ENCODE measurements at regions not wholly inside any gene's neighbourhood (a gene's known extent, or its start where the extent isn't known, plus 50 kb on each side); places are given as distances from the start of the nearest gene placed in this dataset.
"Not testable (repeated sequence)": the region's sequence is repeated elsewhere in the genome, so short reads cannot be mapped to it uniquely, and the experiment has no call there.

DNA sequence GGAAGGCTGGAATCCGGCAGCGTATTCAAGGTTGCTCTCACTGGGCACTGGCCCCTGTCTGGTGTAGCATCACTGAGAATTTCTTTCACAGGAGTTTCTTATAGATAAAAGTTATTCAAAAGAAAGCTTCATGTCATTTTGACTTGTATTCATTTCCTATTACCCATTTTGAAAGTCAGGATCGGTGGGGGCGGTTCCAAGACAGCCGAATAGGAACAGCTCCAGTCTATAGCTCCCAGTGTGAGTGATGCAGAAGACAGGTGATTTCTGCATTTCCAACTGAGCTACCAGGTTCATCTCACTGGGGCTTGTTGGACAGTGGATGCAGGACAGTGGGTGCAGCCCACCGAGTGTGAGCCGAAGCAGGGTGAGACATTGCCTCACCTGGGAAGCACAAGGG lies 51.5 kb upstream of the CDC42EP3 start:
- CTCF ChIA-PET; H3K27ac ChIP-seq; H4K20me1 ChIP-seq (ENCODE audit: insufficient read depth); H2AFZ ChIP-seq; H3K4me2 ChIP-seq; H3K27me3 ChIP-seq (ENCODE audit: insufficient read depth, low read depth); H3K4me3 ChIP-seq; intact Hi-C loops (cut with micrococcal nuclease; ENCODE audit: unreplicated experiment); H3K36me3 ChIP-seq (ENCODE audit: low read depth); H3K9me3 ChIP-seq (ENCODE audit: insufficient read depth, low read depth); H3K79me2 ChIP-seq (ENCODE audit: low read depth); POLR2A ChIA-PET (ENCODE audit: unreplicated experiment); H3K4me1 ChIP-seq (replicated peaks; ENCODE audit: insufficient read depth); BruUV-seq (replicated peaks); H3F3A ChIP-seq (ENCODE audit: insufficient read depth, low read depth); DNase-seq; H3K9me2 ChIP-seq (ENCODE audit: insufficient read depth): not testable (repeated sequence)

DNA sequence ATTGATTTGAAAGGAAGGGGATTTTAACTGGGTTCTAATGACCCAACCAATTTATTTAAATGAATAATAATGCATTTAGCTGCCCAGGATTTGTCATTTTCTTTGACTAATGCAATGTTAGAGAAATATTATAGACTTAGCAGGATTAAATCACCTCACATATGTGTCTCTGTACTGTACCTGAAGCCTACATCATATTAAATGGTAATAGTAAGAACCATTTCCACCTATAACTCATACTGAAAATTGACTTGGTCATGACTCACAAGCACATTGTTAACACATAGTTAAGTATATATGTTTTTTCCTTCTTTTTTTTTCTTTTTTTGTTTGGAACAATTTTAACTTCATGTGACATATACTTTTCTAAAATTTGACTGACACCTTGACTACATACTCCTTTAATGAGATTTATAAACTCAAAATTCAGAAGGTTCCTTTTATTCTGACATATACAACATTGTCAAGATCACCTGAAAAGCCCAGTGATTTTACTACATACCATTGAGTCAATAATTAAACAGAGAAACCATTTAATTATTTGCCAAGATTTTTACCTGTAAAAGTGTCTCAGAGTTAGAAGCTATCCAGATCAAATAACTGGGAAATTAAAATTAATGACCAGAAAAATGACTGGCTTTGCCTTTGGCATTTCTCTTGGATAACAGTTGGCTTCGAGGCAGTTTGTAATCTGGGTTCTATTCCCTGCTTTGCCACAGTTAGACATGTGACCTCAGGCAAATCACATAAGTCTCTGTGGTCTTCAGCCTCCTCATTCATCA lies 58.8 kb upstream of the CDC42EP3 start:
- intact Hi-C loops (cut with micrococcal nuclease; ENCODE audit: unreplicated experiment): no loop called here
- no peaks in the 10 kb centered on the region for H4K20me1 ChIP-seq (ENCODE audit: insufficient read depth)
- H3K27ac ChIP-seq: no peak overlapping the region
- TF ChIP-seq, protein P1, sequence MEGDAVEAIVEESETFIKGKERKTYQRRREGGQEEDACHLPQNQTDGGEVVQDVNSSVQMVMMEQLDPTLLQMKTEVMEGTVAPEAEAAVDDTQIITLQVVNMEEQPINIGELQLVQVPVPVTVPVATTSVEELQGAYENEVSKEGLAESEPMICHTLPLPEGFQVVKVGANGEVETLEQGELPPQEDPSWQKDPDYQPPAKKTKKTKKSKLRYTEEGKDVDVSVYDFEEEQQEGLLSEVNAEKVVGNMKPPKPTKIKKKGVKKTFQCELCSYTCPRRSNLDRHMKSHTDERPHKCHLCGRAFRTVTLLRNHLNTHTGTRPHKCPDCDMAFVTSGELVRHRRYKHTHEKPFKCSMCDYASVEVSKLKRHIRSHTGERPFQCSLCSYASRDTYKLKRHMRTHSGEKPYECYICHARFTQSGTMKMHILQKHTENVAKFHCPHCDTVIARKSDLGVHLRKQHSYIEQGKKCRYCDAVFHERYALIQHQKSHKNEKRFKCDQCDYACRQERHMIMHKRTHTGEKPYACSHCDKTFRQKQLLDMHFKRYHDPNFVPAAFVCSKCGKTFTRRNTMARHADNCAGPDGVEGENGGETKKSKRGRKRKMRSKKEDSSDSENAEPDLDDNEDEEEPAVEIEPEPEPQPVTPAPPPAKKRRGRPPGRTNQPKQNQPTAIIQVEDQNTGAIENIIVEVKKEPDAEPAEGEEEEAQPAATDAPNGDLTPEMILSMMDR (conservative IDR thresholded peaks at IDR 0.05): no peak
- no peak for TF ChIP-seq EZH2 (IDR thresholded peaks at IDR 0.05; ENCODE audit: low read depth)
- no peaks in the 10 kb centered on the region for H3K79me2 ChIP-seq (ENCODE audit: low read depth)
- H3K36me3 ChIP-seq (ENCODE audit: low read depth): no peaks in the 10 kb centered on the region
- no peaks in the 10 kb centered on the region for H3K27me3 ChIP-seq (ENCODE audit: insufficient read depth, low read depth)
- CTCF ChIA-PET: no interaction called here
- POLR2A ChIA-PET (ENCODE audit: unreplicated experiment): no interaction called here
- no peak for DNase-seq
- no peak overlapping the region for H3K4me2 ChIP-seq
- no peaks in the 10 kb centered on the region for H3K9me3 ChIP-seq (ENCODE audit: insufficient read depth, low read depth)
- no peaks in the 10 kb centered on the region for H3F3A ChIP-seq (ENCODE audit: insufficient read depth, low read depth)
- H3K4me3 ChIP-seq: no peak overlapping the region
- no peaks in the 10 kb centered on the region for H3K4me1 ChIP-seq (replicated peaks; ENCODE audit: insufficient read depth)
- no peak overlapping the region for H2AFZ ChIP-seq
- no TSS peak for BruUV-seq (replicated peaks)
- no peaks in the 10 kb centered on the region for H3K9me2 ChIP-seq (ENCODE audit: insufficient read depth)

DNA sequence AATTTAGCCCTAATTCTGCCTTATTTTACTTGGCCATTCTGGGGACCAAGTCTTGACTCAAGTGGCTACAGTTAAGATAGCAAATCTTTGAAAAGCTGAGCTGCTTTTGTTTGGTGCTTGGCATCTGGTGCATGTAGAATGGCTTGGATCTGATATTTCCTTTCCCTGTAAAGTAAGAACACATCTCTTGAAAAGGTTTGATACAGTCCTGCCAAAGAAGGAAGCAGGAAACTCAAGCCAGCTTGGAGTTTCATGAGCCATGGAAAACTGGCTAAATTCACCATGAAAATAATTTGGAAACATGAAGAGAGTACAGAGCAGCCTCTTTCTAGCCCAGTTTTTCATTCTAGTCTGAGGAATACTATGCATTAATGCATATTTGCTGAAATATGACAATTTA lies 61.0 kb upstream of the CDC42EP3 start:
- BruUV-seq (replicated peaks); H2AFZ ChIP-seq; H3K79me2 ChIP-seq (ENCODE audit: low read depth); H3F3A ChIP-seq (ENCODE audit: insufficient read depth, low read depth); DNase-seq; H3K4me3 ChIP-seq; CTCF ChIA-PET; intact Hi-C loops (cut with micrococcal nuclease; ENCODE audit: unreplicated experiment); H3K36me3 ChIP-seq (ENCODE audit: low read depth); H3K4me1 ChIP-seq (replicated peaks; ENCODE audit: insufficient read depth); H3K27me3 ChIP-seq (ENCODE audit: insufficient read depth, low read depth); POLR2A ChIA-PET (ENCODE audit: unreplicated experiment); H3K27ac ChIP-seq; H3K9me2 ChIP-seq (ENCODE audit: insufficient read depth); H3K4me2 ChIP-seq; H4K20me1 ChIP-seq (ENCODE audit: insufficient read depth); H3K9me3 ChIP-seq (ENCODE audit: insufficient read depth, low read depth): not testable (repeated sequence)

DNA sequence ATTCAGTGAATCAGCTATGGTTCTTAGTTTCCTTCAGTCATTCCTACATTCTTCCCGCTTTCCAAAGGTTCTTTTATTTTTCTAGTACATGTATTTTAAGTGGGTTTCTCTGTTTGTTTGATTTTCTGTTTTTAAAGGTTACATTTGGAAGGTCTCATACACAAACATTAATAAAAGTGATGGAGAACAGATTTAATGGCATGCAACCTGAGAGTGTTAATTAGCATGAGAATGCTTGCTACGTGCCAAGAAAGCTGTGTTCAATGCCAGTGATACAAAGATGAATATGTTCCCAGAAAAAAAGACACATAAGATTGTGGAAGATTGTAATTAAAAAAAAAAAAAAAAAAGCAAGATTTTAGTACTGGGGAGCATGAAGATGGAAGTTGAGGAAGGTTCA lies 61.8 kb upstream of the CDC42EP3 start:
- H3K27me3 ChIP-seq (ENCODE audit: insufficient read depth, low read depth): no peaks in the 10 kb centered on the region
- H3K79me2 ChIP-seq (ENCODE audit: low read depth): no peaks in the 10 kb centered on the region
- TF ChIP-seq, protein P1 (conservative IDR thresholded peaks at IDR 0.05): no peak
- TF ChIP-seq EZH2 (IDR thresholded peaks at IDR 0.05; ENCODE audit: low read depth): no peak
- H3K27ac ChIP-seq: no peak overlapping the region
- ChIA-PET CTCF (no interaction called here), POLR2A (ENCODE audit: unreplicated experiment) (no interaction called here)
- H3K4me1 ChIP-seq (replicated peaks; ENCODE audit: insufficient read depth): peaks cover 3% of the 10 kb centered on the region; the same call in 1 of the 2 replicates
- no peak overlapping the region for H3K4me3 ChIP-seq
- BruUV-seq (replicated peaks): no TSS peak
- H3K9me3 ChIP-seq (ENCODE audit: insufficient read depth, low read depth): no peaks in the 10 kb centered on the region
- no peaks in the 10 kb centered on the region for H3F3A ChIP-seq (ENCODE audit: insufficient read depth, low read depth)
- no peak overlapping the region for H3K4me2 ChIP-seq
- intact Hi-C loops (cut with micrococcal nuclease; ENCODE audit: unreplicated experiment): no loop called here
- no peaks in the 10 kb centered on the region for H4K20me1 ChIP-seq (ENCODE audit: insufficient read depth)
- H3K9me2 ChIP-seq (ENCODE audit: insufficient read depth): no peaks in the 10 kb centered on the region
- no peak overlapping the region for H2AFZ ChIP-seq
- DNase-seq: no peak
- H3K36me3 ChIP-seq (ENCODE audit: low read depth): no peaks in the 10 kb centered on the region

DNA sequence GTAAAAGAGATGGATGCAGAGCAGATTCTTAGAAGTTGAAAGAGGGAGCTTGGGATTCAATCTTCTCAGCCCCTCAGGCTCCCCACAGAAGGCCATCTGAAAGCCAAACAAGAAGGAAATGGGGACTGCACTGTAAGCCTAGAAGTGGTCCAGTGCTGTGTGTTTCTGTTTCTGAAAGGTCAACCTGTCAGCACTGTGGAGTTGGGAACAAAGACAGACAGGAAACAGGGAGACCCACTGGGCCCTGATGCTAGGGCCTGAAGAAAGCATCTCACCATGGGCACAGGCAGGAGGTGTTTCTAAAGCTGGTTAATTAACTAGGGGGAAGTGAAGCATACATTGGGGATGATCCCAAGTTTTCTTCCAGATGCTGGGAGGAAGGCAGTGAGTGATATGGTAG lies 62.5 kb upstream of the CDC42EP3 start:
- POLR2A ChIA-PET (ENCODE audit: unreplicated experiment); BruUV-seq (replicated peaks): not testable (repeated sequence)

DNA sequence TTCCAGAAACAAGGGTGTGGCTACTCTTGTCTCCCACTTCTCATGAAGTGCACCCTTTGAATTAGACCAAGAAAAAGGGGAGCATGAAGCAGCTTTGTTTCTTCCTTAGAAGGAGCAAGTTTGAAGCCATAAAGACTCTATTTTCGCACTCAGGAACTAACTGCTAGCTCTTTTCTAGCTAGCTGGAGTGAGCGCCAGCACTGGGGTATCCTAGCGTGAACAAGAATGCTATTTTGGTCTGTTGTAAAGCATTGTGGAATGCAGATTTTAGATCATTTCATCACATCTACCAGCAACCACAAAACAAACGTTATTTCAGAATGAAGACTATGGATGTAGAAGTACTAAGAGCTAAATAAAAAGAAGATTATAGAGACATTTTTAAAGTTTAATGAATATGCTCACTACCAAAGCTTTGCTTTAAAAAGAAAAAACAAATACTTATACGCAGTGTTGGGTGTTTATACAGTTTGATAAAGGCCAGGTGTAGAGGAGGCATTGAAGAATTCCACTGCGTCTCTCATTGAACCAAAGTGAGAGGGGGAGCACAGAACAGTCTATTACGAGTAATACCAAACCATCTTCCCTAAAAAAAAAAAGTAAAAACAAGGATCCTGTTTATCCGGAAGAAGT lies 63.6 kb upstream of the CDC42EP3 start:
- CTCF ChIA-PET: not testable (repeated sequence)

More for the DNA sequence above, 62.5 kb upstream of the CDC42EP3 start:
- H3F3A ChIP-seq (ENCODE audit: insufficient read depth, low read depth); H3K9me2 ChIP-seq (ENCODE audit: insufficient read depth); H3K4me1 ChIP-seq (replicated peaks; ENCODE audit: insufficient read depth); DNase-seq; H3K27ac ChIP-seq; H3K27me3 ChIP-seq (ENCODE audit: insufficient read depth, low read depth); intact Hi-C loops (cut with micrococcal nuclease; ENCODE audit: unreplicated experiment); H3K9me3 ChIP-seq (ENCODE audit: insufficient read depth, low read depth); H4K20me1 ChIP-seq (ENCODE audit: insufficient read depth); H3K4me3 ChIP-seq; H3K79me2 ChIP-seq (ENCODE audit: low read depth); H3K4me2 ChIP-seq; CTCF ChIA-PET; H2AFZ ChIP-seq; H3K36me3 ChIP-seq (ENCODE audit: low read depth): not testable (repeated sequence)

More for the DNA sequence above, 63.6 kb upstream of the CDC42EP3 start:
- DNase-seq; H3K4me3 ChIP-seq; H2AFZ ChIP-seq; H3K9me3 ChIP-seq (ENCODE audit: insufficient read depth, low read depth); POLR2A ChIA-PET (ENCODE audit: unreplicated experiment); BruUV-seq (replicated peaks); H3F3A ChIP-seq (ENCODE audit: insufficient read depth, low read depth); H3K27ac ChIP-seq; H3K9me2 ChIP-seq (ENCODE audit: insufficient read depth); H3K36me3 ChIP-seq (ENCODE audit: low read depth); H3K4me1 ChIP-seq (replicated peaks; ENCODE audit: insufficient read depth); H3K27me3 ChIP-seq (ENCODE audit: insufficient read depth, low read depth); H3K4me2 ChIP-seq; H3K79me2 ChIP-seq (ENCODE audit: low read depth); H4K20me1 ChIP-seq (ENCODE audit: insufficient read depth); intact Hi-C loops (cut with micrococcal nuclease; ENCODE audit: unreplicated experiment): not testable (repeated sequence)
